Muscle layer of colon (tissue), 2 donors: ENCODE measurements at regions not wholly inside any gene's neighbourhood (a gene's known extent, or its start where the extent isn't known, plus 50 kb on each side); places are given as distances from the start of the nearest gene placed in this dataset.
A peak's percentile ranks its signal among the peaks of the same experiment; 100 is the strongest.

Source experiments
- H3K27ac ChIP-seq: one replicate; pipeline ENCODE4 v1.7.0; 2013; ENCODE audit warnings: low read depth, mild to moderate bottlenecking, low read length, moderate library complexity
- H3K27me3 ChIP-seq, 2 donors: one replicate each; pipeline ENCODE4 v1.7.0; 2013; ENCODE audit warnings: low read length in 2 of 2, mild to moderate bottlenecking in 2 of 2; ENCODE audit not compliant: insufficient read depth in 2 of 2, control insufficient read depth in 1 of 2
- H3K36me3 ChIP-seq: one replicate; pipeline ENCODE4 v1.7.0; 2013; ENCODE audit warnings: mild to moderate bottlenecking, low read length; ENCODE audit not compliant: insufficient read depth
- H3K4me1 ChIP-seq: one replicate; pipeline ENCODE4 v1.7.0; 2013; ENCODE audit warnings: mild to moderate bottlenecking, low read length; ENCODE audit not compliant: insufficient read depth
- H3K4me3 ChIP-seq, 2 donors: one replicate each; pipeline ENCODE4 v1.7.0; 2013; ENCODE audit warnings: low read length in 2 of 2, low read depth in 1 of 2, mild to moderate bottlenecking in 1 of 2, moderate library complexity in 1 of 2
- H3K9ac ChIP-seq: one replicate; pipeline ENCODE4 v1.7.0; 2013; ENCODE audit warnings: low read length
- H3K9me3 ChIP-seq: one replicate; pipeline ENCODE4 v1.7.0; 2013; ENCODE audit warnings: mild to moderate bottlenecking, low read length
- donor health status: abdominal sarcoma.
- donor health status: Adenocarcinoma of cecum.

- Histone ChIP-seq H3K9ac (no peak overlapping the region), H3K27me3 (peaks cover 4 to 7% of the 10 kb centered on the region in 2 donors), H3K9me3 (no peaks in the 10 kb centered on the region), H3K36me3 (no peaks in the 10 kb centered on the region), H3K4me1 (no peaks in the 10 kb centered on the region), H3K27ac (no peak overlapping the region), H3K4me3 (no peak overlapping the region)
Measured at GRCh38 chr7:65250697-65251395, 122.8 kb upstream of the ZNF92 start.

- H3K27ac ChIP-seq = no peak overlapping the region
- no peaks in the 10 kb centered on the region for H3K4me1 ChIP-seq
- peaks cover 4 to 7% of the 10 kb centered on the region in 2 donors for H3K27me3 ChIP-seq
- no peak overlapping the region for H3K9ac ChIP-seq
- H3K36me3 ChIP-seq = no peaks in the 10 kb centered on the region
- H3K9me3 ChIP-seq = no peaks in the 10 kb centered on the region
- H3K4me3 ChIP-seq = no peak overlapping the region
Measured at GRCh38 chr7:65250216-65250615, 123.4 kb upstream of the ZNF92 start.

- Histone ChIP-seq H3K27ac (no peak overlapping the region), H3K4me1 (no peaks in the 10 kb centered on the region), H3K4me3 (no peak overlapping the region), H3K36me3 (no peaks in the 10 kb centered on the region), H3K9ac (no peak overlapping the region), H3K9me3 (no peaks in the 10 kb centered on the region), H3K27me3 (peaks cover 4 to 7% of the 10 kb centered on the region in 2 donors)
Measured at GRCh38 chr7:65247491-65247890, 126.2 kb upstream of the ZNF92 start.

GRCh38 chr7:65239707-65240352, 133.8 kb upstream of the ZNF92 start:
- Histone ChIP-seq H3K4me3 (peak overlapping the region; percentile 27 to 33), H3K9me3 (no peaks in the 10 kb centered on the region), H3K9ac (no peak overlapping the region), H3K27me3 (peaks cover 6 to 18% of the 10 kb centered on the region in 2 donors), H3K27ac (no peak overlapping the region), H3K36me3 (no peaks in the 10 kb centered on the region), H3K4me1 (no peaks in the 10 kb centered on the region)

- Histone ChIP-seq H3K36me3 (no peaks in the 10 kb centered on the region), H3K4me1 (no peaks in the 10 kb centered on the region), H3K9me3 (no peaks in the 10 kb centered on the region), H3K27ac (no peak overlapping the region), H3K27me3 (peaks cover 6 to 18% of the 10 kb centered on the region in 2 donors), H3K9ac (no peak overlapping the region), H3K4me3 (peak overlapping the region in 1 of 2 donors; percentile 27)
Measured at GRCh38 chr7:65239324-65239706, 134.3 kb upstream of the ZNF92 start.

- Histone ChIP-seq H3K4me3 (no peak overlapping the region), H3K36me3 (no peaks in the 10 kb centered on the region), H3K4me1 (no peaks in the 10 kb centered on the region), H3K9ac (no peak overlapping the region), H3K27ac (no peak overlapping the region), H3K27me3 (peaks cover 6 to 18% of the 10 kb centered on the region in 2 donors), H3K9me3 (no peaks in the 10 kb centered on the region)
Measured at GRCh38 chr7:65238785-65239184, 134.9 kb upstream of the ZNF92 start.

GRCh38 chr7:65235586-65235985, 138.1 kb upstream of the ZNF92 start:
- peaks cover 6 to 14% of the 10 kb centered on the region in 2 donors for H3K27me3 ChIP-seq
- no peaks in the 10 kb centered on the region for H3K9me3 ChIP-seq
- no peaks in the 10 kb centered on the region for H3K4me1 ChIP-seq
- H3K9ac ChIP-seq = no peak overlapping the region
- H3K4me3 ChIP-seq = no peak overlapping the region
- H3K27ac ChIP-seq = no peak overlapping the region
- no peaks in the 10 kb centered on the region for H3K36me3 ChIP-seq

- H3K4me1 ChIP-seq = no peaks in the 10 kb centered on the region
- no peaks in the 10 kb centered on the region for H3K27me3 ChIP-seq
- no peak overlapping the region for H3K4me3 ChIP-seq
- no peaks in the 10 kb centered on the region for H3K36me3 ChIP-seq
- H3K9ac ChIP-seq = no peak overlapping the region
- no peaks in the 10 kb centered on the region for H3K9me3 ChIP-seq
- no peak overlapping the region for H3K27ac ChIP-seq
Measured at GRCh38 chr7:65233409-65234034, 140.1 kb upstream of the ZNF92 start.

- H3K27ac ChIP-seq = no peak overlapping the region
- no peak overlapping the region for H3K4me3 ChIP-seq
- no peaks in the 10 kb centered on the region for H3K4me1 ChIP-seq
- no peaks in the 10 kb centered on the region for H3K9me3 ChIP-seq
- no peaks in the 10 kb centered on the region for H3K27me3 ChIP-seq
- no peaks in the 10 kb centered on the region for H3K36me3 ChIP-seq
- H3K9ac ChIP-seq = no peak overlapping the region
Measured at GRCh38 chr7:65230231-65230630, 143.4 kb upstream of the ZNF92 start.

- Histone ChIP-seq H3K9me3 (no peaks in the 10 kb centered on the region), H3K27me3 (no peaks in the 10 kb centered on the region), H3K36me3 (no peaks in the 10 kb centered on the region), H3K9ac (no peak overlapping the region), H3K27ac (no peak overlapping the region), H3K4me3 (no peak overlapping the region), H3K4me1 (no peaks in the 10 kb centered on the region)
Measured at GRCh38 chr7:65225422-65226006, 148.1 kb upstream of the ZNF92 start.

GRCh38 chr7:65222655-65223054, 151.0 kb upstream of the ZNF92 start:
- no peaks in the 10 kb centered on the region for H3K36me3 ChIP-seq
- H3K4me1 ChIP-seq = no peaks in the 10 kb centered on the region
- no peaks in the 10 kb centered on the region for H3K9me3 ChIP-seq
- H3K4me3 ChIP-seq = no peak overlapping the region
- H3K27me3 ChIP-seq = no peaks in the 10 kb centered on the region
- no peak overlapping the region for H3K27ac ChIP-seq
- H3K9ac ChIP-seq = no peak overlapping the region
